ENCODE measurements at regions not wholly inside any gene's neighbourhood (a gene's known extent, or its start where the extent isn't known, plus 50 kb on each side); places are given as distances from the start of the nearest gene placed in this dataset.

DNA sequence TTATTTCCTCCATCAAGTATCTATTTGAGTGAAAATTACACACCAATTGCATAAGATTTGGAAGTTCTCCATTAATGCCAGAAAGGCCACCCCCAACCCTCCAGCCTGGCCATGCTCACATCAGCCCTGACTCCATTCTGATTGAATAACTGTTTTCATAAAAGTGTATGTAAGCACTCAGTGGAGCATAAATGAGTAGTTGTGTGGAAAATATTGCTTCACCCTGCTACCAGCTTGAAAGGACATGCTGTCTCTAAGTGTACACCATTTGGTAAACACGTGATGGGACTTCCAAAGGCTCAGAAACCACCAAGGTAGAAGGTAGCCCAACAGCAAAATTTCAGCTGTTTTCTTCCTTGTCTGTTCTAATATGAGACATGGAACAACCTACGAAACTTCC lies 393.8 kb downstream of the ZNF385D start:
- intact Hi-C loops (cut with DNase I), result no loop called here
- no peak for ATAC-seq

GRCh38 chr3:21356402-21356801 lies 394.6 kb downstream of the ZNF385D start:
- DNase-seq (ENCODE audit: missing footprints) (no peak), ATAC-seq (no peak)
- intact Hi-C loops (cut with DNase I), result no loop called here

More for the DNA sequence above, 393.8 kb downstream of the ZNF385D start:
- DNase-seq (ENCODE audit: missing footprints), result no peak

GRCh38 chr3:21345382-21345976 lies 405.5 kb downstream of the ZNF385D start:
- intact Hi-C loops (cut with DNase I), result no loop called here
- DNase-seq (ENCODE audit: missing footprints), result no peak
- no peak for ATAC-seq

DNA sequence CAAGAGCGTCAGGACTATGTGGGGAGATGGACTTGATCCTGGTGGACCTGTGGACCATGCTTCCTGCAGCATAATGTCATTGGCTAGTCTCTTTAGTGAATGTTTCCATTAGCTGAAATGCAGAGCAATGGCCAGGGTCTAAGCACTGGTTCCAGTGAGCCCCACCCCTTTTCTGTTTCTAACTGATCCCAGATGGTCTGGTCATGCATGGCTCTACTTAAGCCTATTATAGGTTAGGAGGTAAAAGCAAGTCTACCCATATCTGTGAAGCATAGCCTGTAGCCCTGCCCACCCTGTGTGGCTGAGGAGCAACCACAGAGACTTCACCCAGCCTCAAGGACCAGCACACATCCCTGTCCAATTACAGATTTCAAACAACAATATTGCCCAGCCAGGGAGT lies 419.2 kb downstream of the ZNF385D start:
- no peak for ATAC-seq
- intact Hi-C loops (cut with DNase I), result no loop called here
- no peak for DNase-seq (ENCODE audit: missing footprints)

DNA sequence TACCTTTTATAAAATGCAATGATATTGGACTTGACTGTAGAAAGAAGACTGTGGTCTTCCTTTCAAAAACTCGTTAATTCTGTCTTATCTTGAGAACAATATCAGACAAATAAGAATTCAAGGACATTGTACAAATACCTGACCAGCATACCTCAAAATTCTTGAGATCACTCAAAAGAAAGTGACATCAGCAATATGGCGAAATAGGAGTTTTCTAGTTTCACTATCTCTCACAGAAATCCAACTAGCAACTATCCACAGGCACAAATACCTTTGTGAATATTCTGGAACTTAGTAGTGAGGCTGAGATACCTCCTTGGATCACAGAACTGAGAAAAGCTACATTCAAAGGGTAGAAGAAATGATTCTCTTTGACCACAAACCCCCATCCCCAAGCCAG lies 419.7 kb downstream of the ZNF385D start:
- ATAC-seq (no peak), DNase-seq (ENCODE audit: missing footprints) (no peak)
- intact Hi-C loops (cut with DNase I), result no loop called here

GRCh38 chr3:21330293-21330692 lies 420.7 kb downstream of the ZNF385D start:
- no peak for ATAC-seq
- intact Hi-C loops (cut with DNase I), result no loop called here
- no peak for DNase-seq (ENCODE audit: missing footprints)

DNA sequence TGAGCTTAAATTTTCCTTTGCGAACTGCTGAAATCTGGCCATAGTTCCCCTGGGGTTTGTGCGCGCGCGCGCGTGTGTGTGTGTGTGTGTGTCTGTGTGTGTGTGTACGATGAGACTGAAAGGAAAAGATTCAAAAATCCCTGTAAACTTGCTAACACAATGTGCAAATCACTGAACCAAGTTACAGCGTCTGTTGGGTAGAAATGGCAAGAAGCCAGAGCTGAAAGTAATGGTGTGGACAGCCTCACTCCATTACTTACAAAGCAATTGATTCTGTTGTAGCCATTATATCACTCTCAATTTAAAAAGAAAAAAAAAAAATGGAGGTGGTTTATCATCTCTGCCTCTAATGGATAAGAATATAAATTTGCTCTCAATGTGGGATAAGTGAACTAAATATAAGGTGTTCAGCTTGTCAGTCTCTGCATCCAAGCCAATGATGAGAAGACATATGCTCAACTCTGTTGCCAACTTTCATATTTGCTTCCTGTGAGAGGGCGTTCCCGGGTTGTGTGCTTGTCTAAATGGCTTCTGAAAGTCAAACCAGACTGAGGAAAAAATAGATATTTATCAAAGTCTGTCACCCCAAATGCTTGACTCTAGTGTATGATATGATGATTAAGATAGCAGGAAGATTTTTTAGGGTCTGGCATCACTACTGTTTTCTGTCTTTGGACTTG lies 422.2 kb downstream of the ZNF385D start:
- ATAC-seq (no peak), DNase-seq (ENCODE audit: missing footprints) (no peak)
- intact Hi-C loops (cut with DNase I), result no loop called here

DNA sequence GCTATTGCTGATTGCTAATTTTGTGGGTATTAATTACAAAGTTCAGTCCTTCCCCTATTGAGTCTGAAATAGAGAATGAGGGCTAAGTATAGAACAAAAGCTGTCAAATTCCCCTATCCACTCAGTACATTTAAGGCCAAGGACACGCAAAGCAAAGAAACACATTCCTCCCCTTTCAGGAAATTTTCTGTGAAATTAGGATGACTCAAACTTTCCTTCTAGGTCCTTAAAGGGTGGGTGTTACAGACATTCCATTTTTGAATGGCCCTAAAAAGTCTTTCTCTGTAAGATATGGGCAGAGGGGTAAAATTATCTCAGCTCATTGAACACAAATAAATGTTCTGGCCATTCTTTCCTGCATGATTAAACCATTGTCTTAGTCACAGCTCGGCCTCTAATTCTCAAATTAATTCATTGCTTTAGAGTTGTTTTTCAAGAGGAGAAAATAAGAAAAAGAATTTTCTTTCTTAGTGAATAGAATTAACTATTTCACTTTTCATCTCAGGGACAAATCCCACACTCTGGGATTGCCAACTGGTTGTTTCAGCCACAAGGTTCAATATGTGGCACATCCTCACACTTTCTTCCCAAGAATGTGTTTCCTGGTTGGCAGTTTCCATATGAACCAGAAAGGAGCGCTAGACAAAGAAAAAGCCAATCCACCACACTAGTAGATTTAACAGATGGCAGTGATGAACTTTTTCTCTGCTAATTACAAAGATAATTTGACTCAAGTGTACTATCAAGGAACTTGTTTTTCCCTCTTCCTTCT lies 424.1 kb downstream of the ZNF385D start:
- no peak for ATAC-seq
- no peak for DNase-seq (ENCODE audit: missing footprints)
- intact Hi-C loops (cut with DNase I), result no loop called here

DNA sequence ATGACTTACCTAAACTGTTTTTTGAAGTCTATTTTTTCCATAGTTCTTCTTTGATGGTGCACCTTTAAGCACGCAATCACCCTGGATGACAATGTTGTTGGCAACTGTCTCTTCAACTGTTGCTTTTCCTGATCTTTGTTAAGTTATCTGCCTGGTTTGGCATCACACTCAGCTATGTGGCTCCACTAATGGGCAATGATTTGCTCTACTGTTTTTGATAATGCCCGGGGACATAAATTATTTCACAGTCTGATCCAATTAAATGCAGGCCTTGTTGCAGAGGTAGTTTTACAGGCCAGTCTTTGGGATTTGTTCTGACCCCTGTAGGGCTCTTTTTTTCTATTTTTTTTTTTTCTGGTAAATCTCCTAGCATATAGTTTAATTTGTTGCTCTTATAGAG lies 436.3 kb downstream of the ZNF385D start:
- ATAC-seq (no peak), DNase-seq (ENCODE audit: missing footprints) (no peak)
- intact Hi-C loops (cut with DNase I), result no loop called here

GRCh38 chr3:21310891-21311290 lies 440.1 kb downstream of the ZNF385D start:
- no peak for DNase-seq (ENCODE audit: missing footprints)
- no peak for ATAC-seq
- intact Hi-C loops (cut with DNase I), result no loop called here

GRCh38 chr3:21310161-21310560 lies 440.8 kb downstream of the ZNF385D start:
- DNase-seq (ENCODE audit: missing footprints), result no peak
- intact Hi-C loops (cut with DNase I), result no loop called here
- no peak for ATAC-seq

DNA sequence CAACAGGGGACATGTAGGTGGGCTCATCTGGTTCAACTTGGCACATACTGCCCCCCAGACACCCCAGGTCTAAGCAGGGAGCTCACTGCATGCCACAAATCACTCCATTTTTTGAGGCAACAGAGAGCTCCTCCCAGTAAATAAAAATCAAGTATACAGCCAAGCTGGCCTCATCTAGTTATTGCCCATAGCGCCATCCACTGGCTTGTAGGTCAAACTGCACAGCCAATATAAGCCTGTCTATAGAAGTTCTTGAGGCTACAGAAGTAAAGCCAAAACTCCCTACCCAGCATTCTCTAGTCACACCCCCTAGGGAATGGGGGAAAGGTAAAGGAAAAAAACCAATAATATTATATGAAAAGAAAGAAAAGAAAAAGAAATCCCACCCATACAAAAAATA lies 453.7 kb downstream of the ZNF385D start:
- DNase-seq (ENCODE audit: missing footprints), result no peak
- intact Hi-C loops (cut with DNase I), result no loop called here

DNA sequence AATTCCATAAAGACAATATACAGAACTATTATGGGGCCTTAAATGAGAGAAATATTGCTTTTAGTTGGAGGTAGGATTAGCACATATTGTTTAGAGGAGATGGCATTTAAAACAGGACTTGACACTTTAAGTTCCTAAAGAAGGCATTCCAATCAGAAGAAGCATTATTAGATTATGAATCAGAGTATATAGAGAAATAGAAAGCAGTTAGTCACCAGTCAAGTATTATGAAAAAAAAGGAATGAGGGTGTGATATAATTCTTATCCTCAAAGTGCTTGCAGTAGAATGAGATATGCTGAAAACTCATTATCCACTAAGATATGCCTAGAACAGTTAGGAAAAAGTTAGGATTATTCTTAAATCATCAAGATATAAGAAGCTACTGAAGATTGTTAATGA lies 456.2 kb downstream of the ZNF385D start:
- no peak for DNase-seq (ENCODE audit: missing footprints)
- intact Hi-C loops (cut with DNase I), result no loop called here
- no peak for ATAC-seq

More for the DNA sequence above, 453.7 kb downstream of the ZNF385D start:
- no peak for ATAC-seq

DNA sequence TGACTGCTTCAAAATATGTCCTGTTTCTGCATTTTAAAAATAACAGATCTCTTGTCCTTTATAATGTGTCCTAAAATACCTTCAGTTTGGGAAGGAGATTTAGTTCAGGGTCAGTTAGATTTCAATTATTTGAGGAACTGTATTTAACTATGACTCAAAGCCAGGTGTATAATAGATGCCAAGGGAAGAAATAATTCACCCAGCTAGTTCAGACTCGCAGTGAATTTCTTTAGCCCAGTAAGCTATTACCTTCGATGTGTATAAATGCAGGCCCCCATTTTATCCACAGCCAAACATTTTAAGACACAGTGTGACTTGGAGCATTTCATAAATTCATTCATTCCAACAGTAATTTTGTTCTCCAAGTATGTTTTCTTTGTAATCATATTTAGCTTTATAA lies 458.0 kb downstream of the ZNF385D start:
- intact Hi-C loops (cut with DNase I), result no loop called here
- DNase-seq (ENCODE audit: missing footprints) (no peak), ATAC-seq (no peak)

DNA sequence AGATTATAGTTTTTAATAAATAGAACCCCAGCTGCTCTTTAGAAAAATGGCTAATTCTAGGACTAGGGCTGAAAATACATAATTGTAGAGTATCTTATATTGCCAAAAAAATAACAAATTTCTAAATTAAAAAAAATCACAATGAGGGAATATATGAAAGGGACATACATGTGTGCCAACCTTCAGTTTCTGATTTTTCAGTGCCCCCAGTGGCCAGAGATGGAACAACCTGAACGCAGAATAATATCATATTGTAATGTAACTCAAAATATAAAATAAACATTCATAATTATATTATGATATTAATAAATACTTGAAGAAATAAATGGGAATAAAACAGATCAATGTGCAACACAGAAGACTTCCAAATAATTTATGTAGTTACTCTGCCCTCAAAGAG lies 460.5 kb downstream of the ZNF385D start:
- ATAC-seq (no peak), DNase-seq (ENCODE audit: missing footprints) (no peak)
- intact Hi-C loops (cut with DNase I), result no loop called here

DNA sequence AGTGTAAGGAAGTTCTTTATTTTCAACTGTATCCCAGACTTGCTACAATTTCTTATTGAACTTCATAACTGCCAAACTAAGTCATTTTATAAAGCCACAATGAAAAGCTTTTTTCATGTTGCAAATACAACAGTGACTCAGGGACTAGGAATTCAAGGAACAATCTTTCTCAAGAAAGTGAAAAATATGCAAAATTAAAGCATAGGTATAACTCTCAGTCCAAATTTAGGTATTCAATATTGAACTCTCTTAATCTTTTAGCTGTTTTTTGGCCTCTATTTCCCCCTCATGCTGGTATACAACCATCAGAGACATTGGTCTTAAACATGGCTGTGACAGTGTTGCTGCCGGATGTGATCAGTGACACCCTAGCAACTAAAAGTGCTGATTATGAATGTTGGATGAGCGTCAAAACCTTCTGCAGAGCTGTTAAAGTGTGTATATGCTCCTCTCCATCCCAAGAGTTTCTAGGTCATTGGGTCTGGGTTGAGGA lies 476.9 kb downstream of the ZNF385D start:
- no peak for DNase-seq (ENCODE audit: missing footprints)
- no peak for ATAC-seq
- intact Hi-C loops (cut with DNase I), result no loop called here

GRCh38 chr3:21273259-21274025 lies 477.6 kb downstream of the ZNF385D start:
- ATAC-seq, result no peak
- no peak for DNase-seq (ENCODE audit: missing footprints)
- intact Hi-C loops (cut with DNase I), result no loop called here

DNA sequence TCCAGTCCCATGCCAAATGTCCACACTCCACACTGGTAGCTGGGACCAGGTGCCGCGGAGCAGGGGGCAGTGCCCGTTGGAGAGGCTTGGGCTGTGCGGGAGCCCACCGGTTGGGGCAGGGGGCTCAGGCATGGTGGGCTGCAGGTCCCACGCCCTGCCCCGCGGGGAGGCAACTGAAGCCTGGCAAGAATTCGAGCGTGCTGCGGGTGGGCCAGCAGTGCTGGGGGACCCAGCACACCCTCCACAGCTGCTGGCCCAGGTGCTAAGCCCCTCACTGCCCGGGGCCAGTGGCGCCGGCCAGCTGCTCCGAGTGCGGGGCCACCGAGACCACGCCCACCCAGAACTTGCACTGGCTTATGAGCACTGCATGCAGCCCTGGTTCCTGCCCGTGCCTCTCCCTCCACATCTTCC lies 479.4 kb downstream of the ZNF385D start:
- intact Hi-C loops (cut with DNase I), result no loop called here
- DNase-seq (ENCODE audit: missing footprints) (no peak), ATAC-seq (no peak)

DNA sequence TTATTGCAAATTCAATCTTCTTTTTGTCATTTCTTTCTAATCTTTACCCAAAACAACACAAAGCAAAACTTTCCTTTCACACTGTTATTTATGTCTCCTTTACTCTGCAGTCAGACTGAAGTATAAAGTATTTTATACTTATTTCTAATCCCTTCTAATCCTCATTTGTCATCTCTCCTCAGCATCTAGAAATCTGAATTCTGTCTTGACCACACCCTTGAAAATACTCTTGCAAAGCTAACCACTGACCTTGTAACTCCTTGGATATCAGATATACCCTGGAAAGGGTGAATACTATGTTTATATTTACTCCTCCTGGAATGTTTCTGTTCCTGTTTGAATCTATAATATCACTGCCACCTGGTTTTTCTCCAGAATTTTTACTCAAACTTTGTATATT lies 481.1 kb downstream of the ZNF385D start:
- intact Hi-C loops (cut with DNase I), result no loop called here
- no peak for ATAC-seq
- DNase-seq (ENCODE audit: missing footprints), result no peak

Measured in Right ventricle myocardium inferior (tissue), 1 donor.